Nephron (organoid): ENCODE measurements at regions not wholly inside any gene's neighbourhood (a gene's known extent, or its start where the extent isn't known, plus 50 kb on each side); places are given as distances from the start of the nearest gene placed in this dataset.

Source experiments
- H3K27ac Mint-ChIP-seq, 3 experiments: 2 replicates each; pipeline ENCODE4 v1.8.0; 2020; ENCODE audit warnings: mixed read lengths in 3 of 3, mild to moderate bottlenecking in 2 of 3, moderate library complexity in 1 of 3
- H3K27me3 Mint-ChIP-seq: 2 replicates; pipeline ENCODE4 v1.8.0; 2021; ENCODE audit warnings: low read depth, mild to moderate bottlenecking, moderate library complexity, mixed read lengths
- H3K36me3 Mint-ChIP-seq: 2 replicates; pipeline ENCODE4 v1.8.0; 2020; ENCODE audit warnings: low read depth, mixed read lengths
- H3K4me1 Mint-ChIP-seq: 2 replicates; pipeline ENCODE4 v1.8.0; 2020; ENCODE audit warnings: mixed read lengths
- H3K4me3 Mint-ChIP-seq, 3 experiments: 2 replicates each; pipeline ENCODE4 v1.8.0; 2020; ENCODE audit warnings: mild to moderate bottlenecking in 3 of 3, mixed read lengths in 3 of 3, moderate library complexity in 2 of 3
- H3K9me3 Mint-ChIP-seq: 2 replicates; pipeline ENCODE4 v1.8.0; 2020; ENCODE audit warnings: mixed read lengths
- TF ChIP-seq, protein P1 (sequence below), 3 experiments: fragments of 200-600 bp; sonication (generic); IDR thresholded peaks; one replicate each; pipeline ENCODE4 v1.5.0; 2021; ENCODE audit warnings: antibody characterized with exemption in 3 of 3; ENCODE audit not compliant: unreplicated experiment in 3 of 3

DNA sequence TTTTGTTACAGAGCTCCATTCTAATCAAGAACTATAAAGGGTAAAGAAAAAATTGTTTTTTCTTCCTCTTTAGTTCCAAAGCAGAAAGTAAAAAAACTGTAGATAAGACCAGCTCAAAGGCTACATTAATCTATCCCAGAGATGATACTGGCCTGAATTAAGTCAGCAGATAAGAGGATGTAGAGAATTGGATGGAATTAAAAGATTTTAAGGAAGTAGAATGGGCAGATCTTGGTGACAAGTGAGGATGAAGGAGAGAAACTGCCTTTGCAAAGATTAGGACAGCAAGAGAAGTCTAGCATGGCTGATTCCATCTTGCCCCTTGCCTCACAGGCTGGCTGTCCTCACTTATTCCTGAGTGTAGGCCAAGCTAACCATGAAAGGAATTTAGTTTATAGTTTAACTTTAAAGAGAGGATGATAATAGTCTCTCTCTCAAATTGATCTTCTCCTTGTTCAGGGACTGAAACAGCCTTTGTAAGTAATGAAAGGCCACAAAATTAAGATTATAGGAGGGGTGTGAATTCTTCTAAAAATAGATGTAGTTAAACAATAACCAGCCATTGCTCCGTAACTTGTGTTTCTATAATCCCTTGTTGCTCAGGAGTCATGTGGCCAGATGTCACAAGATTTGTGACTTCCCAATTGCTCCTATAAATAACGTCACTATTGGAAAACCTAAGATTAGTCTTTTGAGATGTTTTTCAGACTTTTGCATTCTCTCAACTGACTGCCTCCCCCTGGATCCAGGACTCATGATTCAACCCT is 265.0 kb upstream of the USP24 start:
- Mint-ChIP-seq H3K4me1 (peaks cover 38% of the 10 kb centered on the region), H3K36me3 (peaks cover 3% of the 10 kb centered on the region), H3K4me3 (no peak overlapping the region), H3K27me3 (peaks cover 4% of the 10 kb centered on the region), H3K9me3 (peaks cover 18% of the 10 kb centered on the region), H3K27ac (peak overlapping the region; percentile 35 to 85 (median 70))
- TF ChIP-seq, protein P1, sequence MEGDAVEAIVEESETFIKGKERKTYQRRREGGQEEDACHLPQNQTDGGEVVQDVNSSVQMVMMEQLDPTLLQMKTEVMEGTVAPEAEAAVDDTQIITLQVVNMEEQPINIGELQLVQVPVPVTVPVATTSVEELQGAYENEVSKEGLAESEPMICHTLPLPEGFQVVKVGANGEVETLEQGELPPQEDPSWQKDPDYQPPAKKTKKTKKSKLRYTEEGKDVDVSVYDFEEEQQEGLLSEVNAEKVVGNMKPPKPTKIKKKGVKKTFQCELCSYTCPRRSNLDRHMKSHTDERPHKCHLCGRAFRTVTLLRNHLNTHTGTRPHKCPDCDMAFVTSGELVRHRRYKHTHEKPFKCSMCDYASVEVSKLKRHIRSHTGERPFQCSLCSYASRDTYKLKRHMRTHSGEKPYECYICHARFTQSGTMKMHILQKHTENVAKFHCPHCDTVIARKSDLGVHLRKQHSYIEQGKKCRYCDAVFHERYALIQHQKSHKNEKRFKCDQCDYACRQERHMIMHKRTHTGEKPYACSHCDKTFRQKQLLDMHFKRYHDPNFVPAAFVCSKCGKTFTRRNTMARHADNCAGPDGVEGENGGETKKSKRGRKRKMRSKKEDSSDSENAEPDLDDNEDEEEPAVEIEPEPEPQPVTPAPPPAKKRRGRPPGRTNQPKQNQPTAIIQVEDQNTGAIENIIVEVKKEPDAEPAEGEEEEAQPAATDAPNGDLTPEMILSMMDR (IDR thresholded peaks at IDR 0.05; ENCODE audit: unreplicated experiment in 3 of 3) = no peak

DNA sequence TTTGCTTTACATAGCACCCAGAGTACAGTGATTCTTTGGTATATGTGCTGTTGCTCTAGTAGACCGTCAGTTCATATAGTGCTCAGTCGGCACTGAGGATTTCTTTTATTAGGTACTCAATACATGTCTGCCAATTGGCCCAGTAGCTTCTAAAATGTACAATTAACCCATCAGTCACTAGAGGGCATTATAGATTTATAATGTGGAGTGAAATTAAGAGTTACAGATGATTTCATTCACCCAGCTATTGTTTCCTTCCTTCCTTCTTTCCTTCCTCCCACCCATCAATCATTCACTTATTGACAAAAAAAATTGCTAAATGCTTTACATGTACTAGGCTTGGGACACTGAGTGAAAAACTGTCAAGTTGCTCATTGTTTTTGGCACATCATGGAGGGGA is 263.6 kb upstream of the USP24 start:
- TF ChIP-seq, protein P1 (IDR thresholded peaks at IDR 0.05; ENCODE audit: unreplicated experiment in 3 of 3) = no peak
- H3K9me3 Mint-ChIP-seq = peaks cover 18% of the 10 kb centered on the region
- H3K4me3 Mint-ChIP-seq = no peak overlapping the region

DNA sequence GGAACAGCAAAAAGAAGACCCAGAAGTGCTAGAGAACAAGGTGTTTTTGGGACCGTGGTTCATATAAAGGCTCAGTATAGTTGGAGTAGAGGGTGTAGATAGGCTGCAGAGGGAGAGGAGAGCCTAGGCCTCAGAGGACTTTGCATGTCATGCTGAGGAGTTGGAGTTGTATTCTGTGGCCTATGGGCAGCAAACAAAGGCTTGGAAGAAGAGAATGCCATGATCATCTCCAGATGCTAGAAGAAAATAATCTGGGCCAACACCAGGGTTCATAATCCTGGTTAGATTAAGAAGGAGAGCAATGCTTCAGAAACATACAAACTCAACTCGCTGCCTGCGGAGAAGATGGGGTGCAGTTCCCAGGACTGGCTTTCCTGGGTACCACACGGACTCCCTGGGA is 262.8 kb upstream of the USP24 start:
- Mint-ChIP-seq H3K4me1 (peaks cover 54% of the 10 kb centered on the region), H3K27ac (peak overlapping the region; percentile 11 to 85 (median 34)), H3K36me3 (peaks cover 3% of the 10 kb centered on the region), H3K27me3 (peaks cover 7% of the 10 kb centered on the region), H3K9me3 (peaks cover 18% of the 10 kb centered on the region), H3K4me3 (no peak overlapping the region)
- TF ChIP-seq, protein P1 (IDR thresholded peaks at IDR 0.05; ENCODE audit: unreplicated experiment in 3 of 3) = no peak

More for the DNA sequence above, 263.6 kb upstream of the USP24 start:
- peaks cover 7% of the 10 kb centered on the region for H3K27me3 Mint-ChIP-seq
- peak overlapping the region; percentile 35 to 85 (median 64) for H3K27ac Mint-ChIP-seq
- peaks cover 3% of the 10 kb centered on the region for H3K36me3 Mint-ChIP-seq
- H3K4me1 Mint-ChIP-seq = peaks cover 50% of the 10 kb centered on the region

DNA sequence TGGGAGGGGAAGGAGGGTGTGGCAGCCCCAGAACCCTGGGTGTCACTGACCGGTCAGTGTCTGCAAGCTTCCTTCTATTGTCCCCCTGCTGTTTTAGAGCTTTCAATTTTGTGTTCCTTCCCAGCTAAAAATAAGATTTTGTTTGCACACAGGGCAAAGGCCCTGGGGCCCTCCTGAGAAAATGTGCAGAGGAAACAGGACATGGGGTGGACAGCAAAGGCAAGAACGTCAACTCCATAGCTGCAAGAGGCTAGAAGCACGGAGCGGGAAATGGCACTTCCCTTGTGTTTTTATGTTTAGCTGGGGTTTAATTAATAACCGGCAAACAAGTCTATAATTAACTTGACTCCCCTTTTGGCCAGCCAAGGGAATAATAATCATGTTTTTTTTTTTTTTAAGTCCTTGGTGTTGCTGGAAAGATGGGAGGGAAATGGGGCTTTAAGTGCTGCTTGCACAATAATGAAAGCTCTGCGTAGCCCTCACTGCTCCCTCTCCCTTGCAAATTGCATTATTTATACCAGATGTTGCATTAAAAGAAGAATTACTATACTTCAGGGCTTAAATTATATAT is 261.4 kb upstream of the USP24 start:
- Mint-ChIP-seq H3K36me3 (peaks cover 3% of the 10 kb centered on the region), H3K4me3 (no peak overlapping the region), H3K4me1 (peaks cover 55% of the 10 kb centered on the region), H3K27me3 (peaks cover 7% of the 10 kb centered on the region), H3K9me3 (peaks cover 18% of the 10 kb centered on the region), H3K27ac (peak overlapping the region; percentile 11 to 87 (median 80))
- TF ChIP-seq, protein P1 (IDR thresholded peaks at IDR 0.05; ENCODE audit: unreplicated experiment in 3 of 3) = no peak

DNA sequence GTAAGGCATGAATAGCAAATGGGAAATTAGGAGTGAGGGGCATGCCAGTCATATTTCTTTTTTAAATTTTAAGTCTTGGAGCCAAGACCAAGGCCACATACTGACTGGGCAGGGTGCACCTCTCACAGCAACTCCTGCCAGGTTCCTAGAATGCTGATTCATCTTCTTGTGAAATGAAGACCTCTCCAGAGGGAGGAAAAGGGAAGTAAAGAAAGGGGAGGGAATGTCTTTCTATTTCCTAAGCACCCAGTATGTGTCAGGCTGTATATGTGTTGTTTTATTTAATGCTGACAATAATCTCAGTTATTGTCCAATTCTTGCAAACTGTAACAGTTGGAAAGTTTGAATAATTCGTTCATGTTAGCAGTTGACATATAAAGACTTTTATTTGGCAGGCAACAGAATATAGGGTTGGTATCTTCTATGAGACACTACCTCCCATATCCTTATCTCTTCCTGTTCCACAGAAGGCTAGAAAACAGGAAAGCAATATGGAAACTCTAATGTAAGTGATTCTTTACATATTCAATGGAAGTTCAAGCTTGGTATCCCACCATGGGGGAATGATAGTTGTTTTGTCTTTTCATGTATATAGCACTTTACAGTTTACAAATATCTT is 259.1 kb upstream of the USP24 start:
- Mint-ChIP-seq H3K4me3 (no peak overlapping the region), H3K4me1 (peaks cover 46% of the 10 kb centered on the region), H3K27me3 (peaks cover 7% of the 10 kb centered on the region), H3K36me3 (peaks cover 3% of the 10 kb centered on the region), H3K27ac (peak overlapping the region in 2 of 3 experiments; percentile 22 to 38), H3K9me3 (peaks cover 14% of the 10 kb centered on the region)
- TF ChIP-seq, protein P1 (IDR thresholded peaks at IDR 0.05; ENCODE audit: unreplicated experiment in 3 of 3) = no peak
